T47D (cell line): ENCODE measurements at regions not wholly inside any gene's neighbourhood (a gene's known extent, or its start where the extent isn't known, plus 50 kb on each side); places are given as distances from the start of the nearest gene placed in this dataset.
A peak's percentile ranks its signal among the peaks of the same experiment; 100 is the strongest.
"Not testable (repeated sequence)": the region's sequence is repeated elsewhere in the genome, so short reads cannot be mapped to it uniquely, and the experiment has no call there.

Source experiments
- DNase-seq, 2 experiments: peaks; one replicate each; pipeline versions ENCODE4 v3.0.0 to v3.0.0-alpha.2; 2011 to 2012; ENCODE audit warnings: low read depth in 1 of 2, low spot score in 1 of 2
- JUND ChIP-seq: IDR thresholded peaks from 2 replicates; pipeline ENCODE4 v1.6.1; 2012; ENCODE audit warnings: low read depth
- in situ Hi-C: cut with HindIII; loops from 2 replicates; pipeline ENCODE4 v1.10.0; 2016; ENCODE audit warnings: low sequenced_read_pairs, low pct_unique_long_range_greater_than_20kb

DNA sequence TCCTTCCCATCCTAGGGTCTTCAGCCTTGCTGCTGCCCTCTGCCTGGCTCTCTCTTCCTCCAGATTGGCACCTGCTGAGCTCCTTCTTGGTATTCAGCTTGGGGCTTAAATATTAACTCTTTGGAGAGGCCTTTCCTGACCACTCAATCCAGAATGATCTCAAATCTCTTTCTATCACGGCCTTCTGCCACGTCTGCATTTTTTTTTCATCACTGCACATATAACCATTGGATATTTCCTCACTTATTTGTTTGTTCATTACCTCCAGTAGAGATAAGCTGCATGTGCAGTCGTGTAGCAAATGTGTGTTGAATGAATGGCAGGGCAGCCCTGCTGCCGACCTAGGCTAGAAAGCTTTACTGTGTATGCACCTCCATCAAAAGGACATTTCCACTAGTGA is 51.6 kb upstream of the MPP7 start:
- DNase-seq, result no peak
- in situ Hi-C loops, result no loop called here
- TF ChIP-seq JUND, result no peak

DNA sequence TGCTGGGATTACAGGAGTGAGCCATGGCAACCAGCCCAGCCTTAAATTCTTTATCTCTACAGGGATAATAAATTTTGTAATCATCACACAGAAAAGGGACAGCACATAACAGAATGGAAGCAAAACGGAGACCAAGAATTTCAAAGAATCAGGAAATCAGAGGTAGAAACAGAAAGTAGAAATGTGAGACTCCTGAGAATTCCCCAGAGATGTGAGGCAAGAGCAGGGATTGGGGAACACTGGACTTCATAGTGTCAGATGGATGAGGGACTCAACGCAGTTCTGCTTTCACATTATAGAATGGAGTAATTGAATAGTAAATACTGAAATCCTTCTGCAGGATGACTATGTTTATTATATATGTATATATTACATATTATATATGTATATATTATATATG is 52.5 kb upstream of the MPP7 start:
- TF ChIP-seq JUND, result no peak
- in situ Hi-C loops, result no loop called here
- no peak for DNase-seq

DNA sequence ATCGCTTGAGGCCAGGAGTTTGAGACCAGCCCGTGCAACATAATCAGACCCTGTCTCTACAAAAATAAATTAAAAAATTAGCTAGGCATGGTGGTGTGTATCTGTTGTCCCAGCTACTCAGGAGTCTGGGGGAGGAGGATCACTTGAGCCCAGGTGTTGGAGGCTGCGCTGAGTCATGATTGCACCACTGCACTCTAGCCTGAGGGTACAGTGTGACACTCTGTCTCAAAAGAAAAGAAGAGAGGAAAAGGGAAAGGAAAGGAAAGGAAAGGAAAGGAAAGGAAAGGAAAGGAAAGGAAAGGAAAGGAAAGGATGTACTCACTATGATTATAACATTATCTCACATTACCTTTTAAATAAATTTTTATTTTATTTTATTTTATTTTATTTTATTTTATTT is 56.5 kb upstream of the MPP7 start:
- no peak for DNase-seq
- TF ChIP-seq JUND, result no peak
- in situ Hi-C loops, result no loop called here

DNA sequence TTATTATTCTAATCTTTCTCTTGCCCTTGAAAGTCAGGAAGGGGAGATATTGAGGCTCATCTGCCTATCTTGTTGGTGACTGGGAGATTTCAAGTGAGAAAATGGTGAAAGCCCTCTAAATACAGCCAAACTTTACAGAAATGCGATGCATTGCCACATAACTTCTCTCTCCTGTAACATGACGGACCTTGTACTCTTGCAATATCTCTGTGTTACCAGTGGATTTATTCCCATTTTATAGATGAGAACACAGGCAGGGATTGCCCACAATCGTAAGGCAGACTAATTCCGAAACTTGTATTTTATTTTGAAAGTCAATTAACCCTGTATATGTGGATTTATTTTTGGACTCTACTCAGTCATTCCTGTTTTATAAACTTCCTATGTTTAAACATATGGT is 57.3 kb upstream of the MPP7 start:
- no peak for DNase-seq
- in situ Hi-C loops, result no loop called here
- no peak for TF ChIP-seq JUND

DNA sequence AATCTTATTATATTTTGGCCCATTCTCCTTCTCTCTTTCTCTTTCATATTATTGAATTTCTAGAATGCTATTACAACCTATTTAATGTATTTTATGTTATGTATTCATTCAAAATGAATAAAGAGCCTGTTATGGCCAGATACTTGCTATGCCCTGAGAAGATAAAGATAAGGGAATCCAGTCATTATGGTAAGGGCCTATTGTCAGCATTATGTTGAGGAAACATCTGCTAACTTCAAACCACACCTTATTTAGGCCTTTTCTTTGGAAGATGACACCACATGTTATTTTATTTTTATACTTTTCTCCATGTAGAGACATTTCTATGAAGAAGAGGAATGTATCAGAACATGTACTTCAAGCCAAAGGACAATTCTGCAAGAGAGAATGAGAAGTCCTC is 60.5 kb upstream of the MPP7 start:
- in situ Hi-C loops, result no loop called here
- no peak for DNase-seq
- TF ChIP-seq JUND, result no peak

DNA sequence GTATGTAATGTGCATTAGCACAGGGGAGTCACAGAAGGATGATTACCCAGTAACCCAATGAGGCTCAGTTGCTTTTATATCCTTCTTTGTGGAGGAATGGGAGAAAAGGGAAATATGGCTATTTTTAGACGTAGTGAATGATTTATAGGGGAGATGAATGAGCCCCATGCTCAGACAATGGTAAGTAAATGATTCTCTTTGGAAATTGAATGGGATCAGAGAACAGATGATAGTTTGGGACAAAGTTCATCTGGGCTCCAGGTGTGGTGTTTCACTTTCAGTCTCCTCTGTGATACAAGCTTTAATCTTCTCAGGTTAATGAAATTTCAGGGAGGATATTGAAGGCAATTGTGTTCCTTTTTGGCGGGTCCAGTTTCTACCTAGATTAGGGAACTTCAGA is 63.0 kb upstream of the MPP7 start:
- TF ChIP-seq JUND, result no peak
- DNase-seq, result no peak
- in situ Hi-C loops, result no loop called here

DNA sequence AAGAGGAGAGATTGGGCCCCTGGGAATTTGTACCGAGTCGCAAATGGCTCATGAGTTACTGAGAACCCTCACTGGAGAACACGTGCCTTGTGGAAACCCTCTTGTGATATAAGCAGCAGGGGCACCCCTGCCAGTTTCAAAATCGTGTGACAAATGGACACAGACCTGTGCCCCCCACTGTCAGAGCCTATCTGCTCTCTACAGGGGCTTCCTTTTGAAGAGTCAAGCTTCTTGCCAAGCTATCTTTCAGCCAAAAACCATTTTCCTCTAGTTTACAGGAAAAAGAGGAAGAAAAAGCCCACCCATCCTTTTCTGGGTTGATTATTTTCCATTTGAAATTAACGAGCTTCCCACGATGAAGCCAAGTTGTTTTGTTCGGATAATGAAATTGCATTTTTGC is 64.1 kb upstream of the MPP7 start:
- in situ Hi-C loops, result no loop called here
- DNase-seq, result no peak
- no peak for TF ChIP-seq JUND

DNA sequence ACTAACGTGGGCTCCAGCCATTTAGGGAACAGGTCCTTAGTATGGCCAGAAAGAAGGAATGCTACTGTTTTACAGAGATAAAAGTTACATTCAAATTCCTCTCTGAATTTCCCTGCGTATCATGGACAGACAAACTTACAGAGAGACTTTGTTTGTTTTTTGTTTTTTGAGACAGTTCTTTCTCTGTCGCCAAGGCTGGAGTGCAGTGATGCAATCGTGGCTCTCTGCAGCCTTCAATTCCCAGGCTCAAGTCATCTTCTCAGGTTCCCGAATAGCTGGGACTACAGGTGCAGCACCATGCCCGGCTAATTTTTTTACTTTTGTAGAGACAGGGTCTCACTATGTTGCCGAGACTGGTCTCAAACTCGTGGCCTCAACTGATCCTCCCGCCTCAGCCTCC is 64.5 kb upstream of the MPP7 start:
- no peak for DNase-seq
- in situ Hi-C loops, result no loop called here
- TF ChIP-seq JUND, result no peak

DNA sequence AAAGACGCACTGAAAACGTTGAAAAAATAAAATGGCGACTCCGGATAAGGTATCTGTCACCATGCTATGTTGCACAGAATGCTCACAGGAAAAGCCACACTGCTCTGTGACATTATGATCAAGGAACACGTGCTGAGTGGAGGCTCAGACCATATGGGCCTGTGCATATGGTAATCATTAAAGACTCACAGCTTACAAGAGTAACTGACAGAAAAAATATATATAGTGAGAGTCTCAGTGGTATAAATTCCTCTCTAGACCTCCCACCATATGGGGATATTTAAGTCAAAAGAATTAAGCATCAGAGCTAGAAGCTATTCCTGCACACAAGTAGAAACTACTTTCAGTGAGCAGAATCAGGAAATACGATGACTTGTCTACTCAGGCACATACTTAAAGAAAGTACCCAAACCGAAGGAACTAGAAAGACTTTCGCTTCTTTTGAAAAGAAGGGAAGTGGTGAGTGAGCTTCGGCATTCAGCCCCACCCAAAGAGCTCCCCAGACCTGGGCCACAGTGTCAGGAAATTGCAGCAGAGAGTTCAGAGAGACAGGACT is 65.1 kb upstream of the MPP7 start:
- DNase-seq, result no peak
- in situ Hi-C loops, result no loop called here
- TF ChIP-seq JUND, result no peak

DNA sequence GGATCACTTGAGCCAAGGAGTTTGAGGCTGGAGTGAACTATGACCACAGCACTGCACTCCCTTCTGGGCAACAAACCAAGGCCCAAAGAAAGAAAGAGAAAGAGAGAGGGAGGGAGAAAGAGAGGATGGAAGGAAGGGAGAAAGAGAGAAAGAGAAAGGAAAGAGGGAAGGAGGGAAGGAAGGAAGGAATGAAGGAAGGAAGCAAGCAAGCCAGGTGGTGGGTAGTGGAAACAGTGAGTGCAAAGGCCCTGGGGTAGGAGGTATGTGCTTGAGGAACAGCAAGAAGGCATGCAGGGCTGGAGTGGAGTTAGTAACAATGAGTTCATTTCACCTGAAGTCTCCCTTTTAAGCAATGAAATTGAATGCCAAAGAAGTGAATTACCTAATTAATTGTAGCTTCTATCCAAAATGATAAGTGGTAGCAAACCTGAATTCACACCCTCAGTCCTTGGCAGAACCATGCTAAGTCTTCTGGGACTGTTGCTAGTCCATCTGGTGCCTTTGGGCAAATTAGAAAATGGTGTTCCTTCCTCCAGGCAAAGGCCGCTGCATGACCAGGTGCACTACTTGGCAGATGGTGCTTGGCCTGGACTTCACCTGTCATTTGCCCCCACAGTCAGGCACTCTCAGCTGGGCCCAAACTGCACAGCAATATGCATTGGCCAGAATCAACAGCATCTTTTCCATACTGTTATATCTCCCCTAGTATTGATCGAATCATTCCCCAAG is 67.4 kb upstream of the MPP7 start:
- DNase-seq, result no peak
- no peak for TF ChIP-seq JUND
- in situ Hi-C loops, result no loop called here

DNA sequence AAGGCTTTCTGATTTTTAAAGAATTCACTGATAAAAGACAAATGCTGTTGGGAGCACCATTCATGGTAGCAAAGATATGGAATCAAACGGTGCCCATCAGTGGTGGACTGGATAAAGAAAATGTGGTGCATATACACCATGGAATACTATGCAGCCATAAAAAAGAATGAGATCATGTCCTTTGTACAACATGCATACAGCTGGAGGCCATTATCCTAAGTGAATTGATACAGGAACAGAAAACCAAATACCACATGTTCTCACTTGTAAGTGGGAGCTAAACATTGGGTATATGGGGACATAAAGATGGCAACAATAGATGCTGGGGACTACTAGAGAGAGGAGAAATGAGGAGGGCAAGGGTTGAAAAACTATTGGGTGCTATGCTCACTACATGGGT is 68.8 kb upstream of the MPP7 start:
- not testable (repeated sequence) for DNase-seq

DNA sequence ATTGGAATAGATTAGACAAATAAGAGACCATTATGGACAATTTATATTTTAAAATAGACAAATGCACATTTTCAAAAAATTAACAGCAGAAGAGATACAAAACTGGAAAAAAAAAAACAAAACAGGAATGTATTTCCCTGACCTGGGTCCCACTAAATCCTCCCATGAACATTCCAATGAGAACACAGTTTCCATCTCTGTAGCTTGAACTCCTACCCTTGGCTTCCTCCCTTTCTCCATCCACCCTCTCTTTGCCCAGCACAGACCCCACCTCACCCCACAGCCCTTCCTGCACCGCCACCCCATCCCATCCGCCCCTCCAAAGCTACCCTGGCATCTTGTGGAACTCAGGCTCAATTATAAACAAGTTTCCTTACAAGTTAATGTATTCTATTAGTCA is 71.2 kb upstream of the MPP7 start:
- TF ChIP-seq JUND, result no peak
- DNase-seq, result no peak
- in situ Hi-C loops, result no loop called here

More for the DNA sequence above, 68.8 kb upstream of the MPP7 start:
- in situ Hi-C loops, result not testable (repeated sequence)

DNA sequence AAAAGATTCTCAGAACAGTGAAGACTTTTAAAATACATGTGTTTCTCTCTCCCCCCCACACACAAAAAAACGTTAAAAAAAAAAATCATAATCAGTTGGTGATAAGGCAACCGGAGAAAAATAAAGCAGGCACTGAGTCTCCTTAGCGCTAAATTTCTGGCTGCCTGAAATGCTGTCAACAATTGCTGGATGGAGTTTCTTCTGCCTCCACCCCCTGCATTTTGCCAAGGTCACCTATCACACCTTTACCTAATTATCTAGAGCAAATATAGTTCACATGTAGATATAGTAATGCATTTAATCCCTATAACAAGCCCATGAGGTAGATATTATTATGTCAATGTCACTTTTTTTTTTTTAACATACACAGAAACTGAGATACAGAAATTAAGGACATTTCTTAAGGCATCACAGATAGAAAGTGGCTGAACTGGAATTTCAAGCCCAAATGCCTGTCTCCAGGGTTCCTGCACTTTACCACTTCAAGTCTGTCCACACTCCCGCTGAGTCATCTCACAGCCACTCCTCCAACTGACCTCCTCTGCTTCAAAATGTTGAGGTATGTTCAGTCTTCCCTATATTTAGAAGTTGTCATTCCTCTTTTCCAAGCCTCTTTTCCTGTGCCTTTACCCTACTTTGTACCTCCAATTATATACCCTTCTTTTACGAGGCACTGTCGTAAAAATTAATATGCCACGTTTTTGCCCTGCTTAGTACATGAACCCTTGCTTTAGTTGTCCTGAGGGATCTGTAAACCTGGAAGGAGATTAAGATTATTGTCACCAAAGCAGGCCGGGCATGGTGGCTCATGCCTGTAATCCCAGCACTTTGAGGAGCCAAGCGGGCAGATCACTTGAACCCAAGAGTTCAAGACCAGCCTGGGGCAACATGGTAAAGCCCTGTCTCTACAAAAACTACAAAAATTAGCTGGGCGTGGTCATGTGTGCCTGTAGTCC is 72.8 kb upstream of the MPP7 start:
- DNase-seq, result peak; percentile 38 to 93
- in situ Hi-C loops, result no loop called here
- peak; percentile 61; the same call in 1 of the 2 replicates for TF ChIP-seq JUND
